Left ventricle myocardium inferior (tissue), 1 donor: ENCODE measurements at regions not wholly inside any gene's neighbourhood (a gene's known extent, or its start where the extent isn't known, plus 50 kb on each side); places are given as distances from the start of the nearest gene placed in this dataset.

Experiments used
- DNase-seq: peaks from one replicate; pipeline ENCODE4 v3.0.0-alpha.2; 2020
- H3K27ac ChIP-seq: fragments of 200-600 bp; replicated peaks from 2 replicates; pipeline ENCODE4 v1.8.0; 2021
- H3K27me3 ChIP-seq: fragments of 200-600 bp; 2 replicates; pipeline ENCODE4 v1.8.0; 2021; ENCODE audit warnings: low read depth
- H3K36me3 ChIP-seq: fragments of 200-600 bp; 2 replicates; pipeline ENCODE4 v1.8.0; 2021
- H3K4me1 ChIP-seq: fragments of 200-600 bp; 2 replicates; pipeline ENCODE4 v1.8.0; 2021
- H3K4me3 ChIP-seq: fragments of 200-600 bp; 2 replicates; pipeline ENCODE4 v1.8.0; 2021; ENCODE audit warnings: mild to moderate bottlenecking, moderate library complexity
- H3K9me3 ChIP-seq: fragments of 200-600 bp; replicated peaks from 2 replicates; pipeline ENCODE4 v1.8.0; 2021
- intact Hi-C: fragments of 100-400 bp; cut with micrococcal nuclease; formaldehyde crosslinking; loops from one replicate; pipeline ENCODE4 v1.11.0; 2022
- TF ChIP-seq, protein P1 (sequence below): fragments of 200-600 bp; IDR thresholded peaks from 2 replicates; pipeline ENCODE4 v1.8.0; 2021; ENCODE audit warnings: antibody characterized with exemption, mild to moderate bottlenecking, borderline replicate concordance
- donor health status: DM: no; HTN: yes; CAD: no; lungs with severe emphysema.

DNA sequence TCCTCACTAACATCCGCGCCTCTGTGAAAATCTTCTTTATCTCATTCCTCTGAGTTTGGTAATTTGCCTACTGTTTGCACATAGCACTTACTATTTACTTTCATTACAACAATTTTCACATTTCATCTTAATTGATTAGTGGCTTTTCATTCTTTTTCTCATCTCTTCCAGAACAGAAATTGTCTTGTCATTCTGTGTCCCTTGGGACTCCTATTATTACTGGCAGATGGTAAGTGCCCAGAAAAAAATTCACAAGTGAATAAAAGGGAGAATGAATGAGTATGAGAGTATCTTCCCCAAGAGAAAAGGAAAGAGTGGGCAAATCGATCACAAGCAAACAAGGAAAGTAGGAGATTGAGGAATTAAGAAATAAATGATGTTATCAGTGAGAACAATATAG lies 876.1 kb downstream of the TLE4 start:
- no peaks in the 10 kb centered on the region for H3K27me3 ChIP-seq
- intact Hi-C loops: no loop called here
- no peaks in the 10 kb centered on the region for H3K36me3 ChIP-seq
- no peak overlapping the region for H3K4me3 ChIP-seq
- peaks cover 14% of the 10 kb centered on the region for H3K9me3 ChIP-seq
- H3K27ac ChIP-seq: no peak overlapping the region
- DNase-seq: no peak
- TF ChIP-seq, protein P1, sequence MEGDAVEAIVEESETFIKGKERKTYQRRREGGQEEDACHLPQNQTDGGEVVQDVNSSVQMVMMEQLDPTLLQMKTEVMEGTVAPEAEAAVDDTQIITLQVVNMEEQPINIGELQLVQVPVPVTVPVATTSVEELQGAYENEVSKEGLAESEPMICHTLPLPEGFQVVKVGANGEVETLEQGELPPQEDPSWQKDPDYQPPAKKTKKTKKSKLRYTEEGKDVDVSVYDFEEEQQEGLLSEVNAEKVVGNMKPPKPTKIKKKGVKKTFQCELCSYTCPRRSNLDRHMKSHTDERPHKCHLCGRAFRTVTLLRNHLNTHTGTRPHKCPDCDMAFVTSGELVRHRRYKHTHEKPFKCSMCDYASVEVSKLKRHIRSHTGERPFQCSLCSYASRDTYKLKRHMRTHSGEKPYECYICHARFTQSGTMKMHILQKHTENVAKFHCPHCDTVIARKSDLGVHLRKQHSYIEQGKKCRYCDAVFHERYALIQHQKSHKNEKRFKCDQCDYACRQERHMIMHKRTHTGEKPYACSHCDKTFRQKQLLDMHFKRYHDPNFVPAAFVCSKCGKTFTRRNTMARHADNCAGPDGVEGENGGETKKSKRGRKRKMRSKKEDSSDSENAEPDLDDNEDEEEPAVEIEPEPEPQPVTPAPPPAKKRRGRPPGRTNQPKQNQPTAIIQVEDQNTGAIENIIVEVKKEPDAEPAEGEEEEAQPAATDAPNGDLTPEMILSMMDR: no peak
- no peaks in the 10 kb centered on the region for H3K4me1 ChIP-seq

- Histone ChIP-seq H3K9me3 (no peaks in the 10 kb centered on the region), H3K4me3 (no peak overlapping the region), H3K36me3 (no peaks in the 10 kb centered on the region), H3K27ac (no peak overlapping the region), H3K4me1 (no peaks in the 10 kb centered on the region), H3K27me3 (no peaks in the 10 kb centered on the region)
- DNase-seq: no peak
- TF ChIP-seq, protein P1: no peak
- intact Hi-C loops: no loop called here
Observed at GRCh38 chr9:80440724-80441123, 869.0 kb downstream of the TLE4 start.

DNA sequence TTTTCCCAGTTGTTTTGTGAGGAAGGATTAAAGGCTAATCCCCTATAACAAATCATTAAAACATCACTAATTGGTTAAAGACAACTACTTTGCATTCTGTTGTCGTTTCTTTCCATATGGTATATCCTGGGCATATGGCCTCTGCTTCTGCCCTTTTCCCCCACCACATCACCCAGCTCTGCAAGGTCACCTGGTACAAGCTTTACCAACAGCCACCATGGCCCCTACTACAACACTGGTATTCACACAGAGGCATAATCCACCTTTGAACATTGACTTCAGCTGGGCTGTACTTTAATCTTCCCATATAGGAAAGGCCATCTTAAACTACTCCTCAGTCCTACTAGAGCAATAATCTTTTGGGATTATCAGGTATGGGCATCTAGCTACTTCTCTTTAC lies 866.1 kb downstream of the TLE4 start:
- DNase-seq: no peak
- Histone ChIP-seq H3K9me3 (no peaks in the 10 kb centered on the region), H3K36me3 (no peaks in the 10 kb centered on the region), H3K4me3 (no peak overlapping the region), H3K27me3 (no peaks in the 10 kb centered on the region), H3K27ac (no peak overlapping the region), H3K4me1 (no peaks in the 10 kb centered on the region)
- TF ChIP-seq, protein P1: no peak
- intact Hi-C loops: no loop called here

DNA sequence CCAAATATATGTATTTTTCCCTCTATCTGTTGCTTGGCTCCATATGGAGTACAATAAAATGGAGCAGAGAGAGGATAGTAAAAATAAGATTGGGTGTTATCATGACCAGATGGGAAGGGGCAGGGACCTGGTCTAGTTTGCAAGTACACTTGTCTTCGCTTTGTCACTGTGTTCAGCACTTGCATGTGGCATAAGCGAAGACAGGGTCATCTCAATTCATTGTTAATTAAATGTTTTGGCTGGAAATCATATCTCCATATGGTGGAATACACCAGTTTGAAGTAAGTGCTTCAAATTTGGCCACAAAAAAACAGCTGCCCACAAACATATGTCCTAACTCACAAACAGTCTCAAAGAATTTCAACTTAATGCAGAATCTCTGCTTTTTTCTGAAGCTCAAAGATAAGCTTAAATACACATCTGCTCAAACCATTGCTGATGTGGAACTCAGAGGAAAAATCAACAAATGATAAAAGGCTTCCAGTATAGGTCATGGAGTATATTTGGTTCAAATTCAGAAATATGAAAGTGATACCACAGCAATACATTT lies 865.4 kb downstream of the TLE4 start:
- intact Hi-C loops: no loop called here
- Histone ChIP-seq H3K4me1 (no peaks in the 10 kb centered on the region), H3K4me3 (no peak overlapping the region), H3K27me3 (no peaks in the 10 kb centered on the region), H3K36me3 (no peaks in the 10 kb centered on the region), H3K9me3 (no peaks in the 10 kb centered on the region), H3K27ac (no peak overlapping the region)
- DNase-seq: no peak
- TF ChIP-seq, protein P1: no peak

DNA sequence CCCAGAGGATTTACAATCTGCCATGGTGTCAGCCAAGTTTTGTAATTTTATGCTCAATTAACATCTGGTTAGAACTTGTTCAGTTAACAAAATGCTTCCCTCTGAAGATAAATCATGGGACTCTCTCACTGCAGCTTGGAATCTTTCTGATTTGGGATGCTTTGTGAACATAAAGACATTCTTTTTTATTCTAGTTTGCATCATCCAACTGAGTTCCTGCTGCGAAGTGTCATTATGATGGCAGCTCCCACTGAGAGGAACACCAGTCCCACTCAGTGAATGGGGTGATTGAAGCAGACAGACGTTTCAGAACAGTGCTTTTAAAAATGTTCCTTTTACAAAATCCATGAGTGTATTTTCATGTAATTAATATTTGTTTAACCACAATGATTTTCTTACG lies 863.8 kb downstream of the TLE4 start:
- Histone ChIP-seq H3K36me3 (no peaks in the 10 kb centered on the region), H3K9me3 (no peaks in the 10 kb centered on the region), H3K4me1 (no peaks in the 10 kb centered on the region), H3K27ac (no peak overlapping the region), H3K27me3 (no peaks in the 10 kb centered on the region), H3K4me3 (no peak overlapping the region)
- intact Hi-C loops: no loop called here
- DNase-seq: no peak
- TF ChIP-seq, protein P1: no peak
